RWPE1 (cell line): ENCODE measurements at regions not wholly inside any gene's neighbourhood (a gene's known extent, or its start where the extent isn't known, plus 50 kb on each side); places are given as distances from the start of the nearest gene placed in this dataset.

Experiments used
- CTCF ChIA-PET: fragments of 350-600 bp; sonication (Branson Sonifier 250); formaldehyde crosslinking; extraction: SDS; loops from one replicate; lab custom pipeline; 2021; lab: Yijun Ruan, JAX
- POLR2A ChIA-PET: fragments of 400-600 bp; formaldehyde crosslinking; extraction: SDS; loops from one replicate; lab custom pipeline; 2020; ENCODE audit warnings: antibody characterized with exemption; ENCODE audit not compliant: low non-redundant PET; lab: Yijun Ruan, JAX
- DNase-seq: peaks from one replicate; pipeline ENCODE4 v3.0.0; 2012; ENCODE audit warnings: low spot score
- H3K27ac ChIP-seq: fragments of 450-650 bp; 2 replicates; pipeline ENCODE4 v1.5.1; 2017
- TF ChIP-seq, protein P1 (sequence below): fragments of 450-650 bp; conservative IDR thresholded peaks from 2 replicates; pipeline ENCODE4 v1.5.1; 2017; ENCODE audit warnings: low read depth, mild to moderate bottlenecking

DNA sequence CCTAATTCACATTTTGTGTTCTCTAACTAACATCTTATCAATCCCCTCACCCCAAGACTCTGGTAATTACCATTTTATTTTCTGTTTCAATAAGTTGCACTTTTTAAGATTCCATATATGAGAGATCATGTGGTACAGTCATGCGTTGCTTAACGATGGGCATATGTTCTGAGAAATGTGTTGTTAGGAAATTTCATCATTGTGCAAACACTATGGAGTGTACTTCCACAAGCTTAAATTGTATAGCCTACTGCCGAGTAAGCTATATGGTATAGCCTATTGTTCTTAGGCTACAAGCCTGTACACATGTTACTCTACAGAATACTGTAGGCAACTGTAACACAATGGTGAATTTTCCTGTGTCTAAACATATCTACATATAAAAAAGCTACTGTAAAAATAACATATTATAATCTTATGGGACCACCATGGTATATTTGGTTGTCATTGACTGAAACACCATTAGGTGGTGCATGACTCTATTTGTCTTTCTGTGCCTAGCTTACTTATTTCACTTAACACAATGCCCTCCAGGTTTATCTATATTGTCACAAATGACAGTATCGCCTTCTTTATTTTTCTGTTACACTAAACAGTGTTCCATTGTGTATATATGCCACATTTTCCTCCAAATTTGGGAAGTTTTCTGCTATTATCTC is 473.4 kb upstream of the LMO3 start:
- no peak overlapping the region for H3K27ac ChIP-seq
- DNase-seq: no peak
- TF ChIP-seq, protein P1, sequence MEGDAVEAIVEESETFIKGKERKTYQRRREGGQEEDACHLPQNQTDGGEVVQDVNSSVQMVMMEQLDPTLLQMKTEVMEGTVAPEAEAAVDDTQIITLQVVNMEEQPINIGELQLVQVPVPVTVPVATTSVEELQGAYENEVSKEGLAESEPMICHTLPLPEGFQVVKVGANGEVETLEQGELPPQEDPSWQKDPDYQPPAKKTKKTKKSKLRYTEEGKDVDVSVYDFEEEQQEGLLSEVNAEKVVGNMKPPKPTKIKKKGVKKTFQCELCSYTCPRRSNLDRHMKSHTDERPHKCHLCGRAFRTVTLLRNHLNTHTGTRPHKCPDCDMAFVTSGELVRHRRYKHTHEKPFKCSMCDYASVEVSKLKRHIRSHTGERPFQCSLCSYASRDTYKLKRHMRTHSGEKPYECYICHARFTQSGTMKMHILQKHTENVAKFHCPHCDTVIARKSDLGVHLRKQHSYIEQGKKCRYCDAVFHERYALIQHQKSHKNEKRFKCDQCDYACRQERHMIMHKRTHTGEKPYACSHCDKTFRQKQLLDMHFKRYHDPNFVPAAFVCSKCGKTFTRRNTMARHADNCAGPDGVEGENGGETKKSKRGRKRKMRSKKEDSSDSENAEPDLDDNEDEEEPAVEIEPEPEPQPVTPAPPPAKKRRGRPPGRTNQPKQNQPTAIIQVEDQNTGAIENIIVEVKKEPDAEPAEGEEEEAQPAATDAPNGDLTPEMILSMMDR: no peak
- POLR2A ChIA-PET: no interaction called here
- CTCF ChIA-PET: interaction anchor here (0.9 kb wide), 1 partner anchor 163 kb away, joined by 3 read pairs; no protein-coding TSS in a partner anchor

DNA sequence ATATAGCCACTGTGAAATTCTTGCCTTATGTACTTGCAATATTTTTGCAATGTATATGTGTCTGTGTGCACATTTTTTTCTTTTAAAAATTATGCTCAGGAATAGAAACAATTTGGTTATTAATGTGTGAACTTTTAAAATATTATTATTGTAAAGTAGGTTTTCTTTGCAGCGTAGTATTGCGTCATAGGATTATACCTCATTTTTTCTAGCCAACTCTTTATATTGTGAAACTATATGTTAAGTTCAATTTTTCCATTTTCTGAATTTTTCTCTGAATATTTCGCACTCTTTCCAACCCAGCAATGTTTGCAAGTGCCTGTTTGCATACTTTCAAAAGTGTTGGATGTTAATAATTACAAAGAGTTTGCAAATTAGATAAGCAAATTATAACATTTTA is 471.6 kb upstream of the LMO3 start:
- ChIA-PET POLR2A (no interaction called here), CTCF (no interaction called here)
- TF ChIP-seq, protein P1: no peak
- no peak for DNase-seq
- H3K27ac ChIP-seq: no peak overlapping the region

DNA sequence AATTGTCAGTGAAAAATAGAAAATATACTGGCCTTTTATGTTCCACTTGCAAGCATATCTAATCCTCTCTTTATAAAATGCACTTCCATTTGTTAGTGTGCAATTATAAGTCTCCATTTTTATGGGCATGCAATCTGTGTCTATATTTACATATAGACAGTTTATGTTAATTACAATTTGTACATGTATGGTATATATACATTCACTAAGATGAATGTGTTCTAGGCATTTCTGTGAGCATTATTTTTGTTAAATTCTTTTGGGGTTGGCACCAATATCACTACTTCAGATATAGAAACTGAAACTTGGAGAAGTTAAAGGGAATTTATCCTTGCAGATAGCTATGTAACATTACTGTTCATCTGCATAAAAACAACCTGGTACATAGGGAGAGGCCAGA is 470.8 kb upstream of the LMO3 start:
- H3K27ac ChIP-seq: no peak overlapping the region
- DNase-seq: no peak
- TF ChIP-seq, protein P1: no peak
- POLR2A ChIA-PET: no interaction called here
- CTCF ChIA-PET: no interaction called here

DNA sequence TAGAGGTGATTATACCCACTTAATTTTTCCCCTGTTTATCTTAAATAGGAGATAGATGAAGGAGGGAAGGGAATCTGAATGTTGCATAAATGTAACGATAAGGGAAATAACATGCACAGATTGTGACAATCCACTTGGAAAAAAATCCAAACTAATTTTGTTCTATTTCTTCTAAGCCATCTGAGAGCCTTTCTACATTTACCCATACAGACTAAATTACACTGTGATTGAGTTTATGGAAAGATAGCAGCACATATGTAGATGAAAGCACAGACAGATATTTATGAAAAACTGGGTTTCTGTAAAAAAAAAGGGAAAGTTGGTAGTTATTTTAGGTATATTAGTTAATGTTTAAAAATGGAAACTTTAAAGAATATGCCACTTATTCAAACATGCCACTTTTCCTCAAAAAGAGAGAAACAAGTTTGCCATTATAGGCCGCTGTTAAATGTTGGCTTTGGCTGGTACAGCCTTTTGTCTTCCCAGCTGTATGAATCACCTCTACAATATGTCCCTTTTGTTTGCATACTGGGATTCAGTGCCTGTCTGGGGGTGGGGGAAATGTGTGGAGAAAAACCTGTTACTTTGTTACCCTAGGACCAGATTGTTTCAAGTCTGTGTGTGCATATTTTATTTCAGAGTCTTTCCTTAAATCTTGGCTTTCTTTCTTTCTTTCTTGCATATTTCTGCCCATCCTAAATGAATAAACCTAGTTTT is 470.2 kb upstream of the LMO3 start:
- DNase-seq: peak; percentile 32
- TF ChIP-seq, protein P1: no peak
- no peak overlapping the region for H3K27ac ChIP-seq
- ChIA-PET POLR2A (no interaction called here), CTCF (no interaction called here)

DNA sequence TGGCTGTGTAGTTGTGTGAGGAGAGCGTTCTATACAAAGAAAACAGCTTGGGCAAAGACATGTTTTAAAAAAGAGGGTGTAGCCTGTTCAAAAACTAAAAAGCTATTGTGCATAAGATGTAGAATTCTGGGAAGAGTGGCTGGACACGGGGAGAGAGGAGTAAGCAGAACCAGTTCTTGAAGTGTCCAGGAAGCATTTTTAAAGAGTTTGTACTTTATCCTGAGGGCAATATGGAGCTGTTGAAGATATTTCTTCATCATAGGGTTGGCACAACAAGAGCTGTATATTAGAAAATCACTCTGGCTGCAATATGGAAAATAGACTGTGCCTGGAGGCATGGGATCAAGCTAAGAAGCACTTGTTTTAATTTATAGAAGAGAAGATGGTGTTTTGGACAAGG is 458.9 kb upstream of the LMO3 start:
- H3K27ac ChIP-seq: no peak overlapping the region
- TF ChIP-seq, protein P1: no peak
- no peak for DNase-seq
- ChIA-PET POLR2A (no interaction called here), CTCF (no interaction called here)

DNA sequence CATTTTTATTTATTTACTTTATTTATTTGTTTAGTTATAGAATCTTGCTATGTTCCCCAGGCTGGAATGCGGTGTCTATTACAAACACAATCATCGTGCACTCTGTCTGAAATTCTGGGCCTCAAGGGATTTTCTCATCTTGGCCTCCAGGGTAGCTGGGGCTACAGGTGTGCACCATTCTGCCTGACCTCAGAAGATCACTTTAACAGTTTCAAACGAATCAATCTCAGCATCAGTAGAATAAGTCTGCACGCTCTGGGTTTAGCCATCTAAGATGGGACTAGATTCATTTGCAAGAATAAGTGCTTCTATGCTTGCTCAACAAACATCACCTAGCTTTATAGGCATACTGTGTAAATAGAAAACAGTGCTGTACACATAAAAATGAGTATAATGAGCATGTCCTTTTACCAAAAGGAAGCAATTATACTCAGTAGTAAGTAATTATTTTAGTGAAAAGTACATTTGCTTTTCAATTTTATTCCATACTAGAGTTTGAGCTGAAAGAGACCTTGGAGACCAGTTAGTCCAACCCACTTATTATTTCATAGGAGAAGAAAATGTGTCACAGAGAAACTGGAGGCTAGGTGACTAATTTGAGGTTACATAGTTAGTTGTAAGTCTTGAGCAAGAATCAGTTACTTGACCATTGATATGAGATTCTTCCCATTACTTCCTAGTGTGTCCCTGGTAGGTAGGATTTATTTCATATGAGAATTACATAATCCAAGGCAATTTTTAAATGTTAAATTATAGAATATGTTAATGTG is 456.5 kb upstream of the LMO3 start:
- ChIA-PET CTCF (interaction anchor here (0.6 kb wide), 1 partner anchor 1037 kb away, joined by 5 read pairs; no protein-coding TSS in a partner anchor), POLR2A (no interaction called here)
- H3K27ac ChIP-seq: no peak overlapping the region
- TF ChIP-seq, protein P1: no peak
- peak; percentile 36 for DNase-seq
